ENCODE measurements at regions not wholly inside any gene's neighbourhood (a gene's known extent, or its start where the extent isn't known, plus 50 kb on each side); places are given as distances from the start of the nearest gene placed in this dataset.

GRCh38 chr7:131104596-131105293, 222.9 kb upstream of the MKLN1 start:
- no peak for DNase-seq (ENCODE audit: low read depth in 2 of 2)

- peak in 1 of 2 donors; percentile 31 for DNase-seq (ENCODE audit: low read depth in 2 of 2)
These were observed 222.3 kb upstream of the MKLN1 start for GRCh38 chr7:131105294-131105798.

- DNase-seq (ENCODE audit: low read depth in 2 of 2), result peak; percentile 75 to 76
These were observed 221.6 kb upstream of the MKLN1 start for GRCh38 chr7:131105799-131106680.

GRCh38 chr7:131106681-131107336, 220.9 kb upstream of the MKLN1 start:
- peak in 1 of 2 donors; percentile 67 for DNase-seq (ENCODE audit: low read depth in 2 of 2)

GRCh38 chr7:131107337-131108211, 220.1 kb upstream of the MKLN1 start:
- DNase-seq (ENCODE audit: low read depth in 2 of 2), result peak; percentile 91 to 97

- peak; percentile 57 to 79 for DNase-seq (ENCODE audit: low read depth in 2 of 2)
These were observed 219.3 kb upstream of the MKLN1 start for GRCh38 chr7:131108212-131108940.

GRCh38 chr7:131109011-131109758, 218.5 kb upstream of the MKLN1 start:
- peak in 1 of 2 donors; percentile 26 for DNase-seq (ENCODE audit: low read depth in 2 of 2)

GRCh38 chr7:131109759-131110296, 217.8 kb upstream of the MKLN1 start:
- peak; percentile 68 to 91 for DNase-seq (ENCODE audit: low read depth in 2 of 2)

- peak; percentile 25 to 65 for DNase-seq (ENCODE audit: low read depth in 2 of 2)
These were observed 217.2 kb upstream of the MKLN1 start for GRCh38 chr7:131110297-131111080.

- DNase-seq (ENCODE audit: low read depth in 2 of 2), result peak; percentile 84 to 97
These were observed 216.5 kb upstream of the MKLN1 start for GRCh38 chr7:131111081-131111576.

- DNase-seq (ENCODE audit: low read depth in 2 of 2), result no peak
These were observed 215.9 kb upstream of the MKLN1 start for GRCh38 chr7:131111792-131112191.

GRCh38 chr7:131112431-131112830, 215.2 kb upstream of the MKLN1 start:
- no peak for DNase-seq (ENCODE audit: low read depth in 2 of 2)

GRCh38 chr7:131115340-131115739, 212.3 kb upstream of the MKLN1 start:
- DNase-seq (ENCODE audit: low read depth in 2 of 2), result no peak

GRCh38 chr7:131117439-131117838, 210.2 kb upstream of the MKLN1 start:
- no peak for DNase-seq (ENCODE audit: low read depth in 2 of 2)

- DNase-seq (ENCODE audit: low read depth in 2 of 2), result no peak
These were observed 208.3 kb upstream of the MKLN1 start for GRCh38 chr7:131119381-131119780.

GRCh38 chr7:131122394-131122793, 205.3 kb upstream of the MKLN1 start:
- no peak for DNase-seq (ENCODE audit: low read depth in 2 of 2)

GRCh38 chr7:131124001-131124629, 203.6 kb upstream of the MKLN1 start:
- no peak for DNase-seq (ENCODE audit: low read depth in 2 of 2)

- DNase-seq (ENCODE audit: low read depth in 2 of 2), result no peak
These were observed 202.8 kb upstream of the MKLN1 start for GRCh38 chr7:131124867-131125266.
